Thymus (tissue), 11 donors: ENCODE measurements at regions not wholly inside any gene's neighbourhood (a gene's known extent, or its start where the extent isn't known, plus 50 kb on each side); places are given as distances from the start of the nearest gene placed in this dataset.
A peak's percentile ranks its signal among the peaks of the same experiment; 100 is the strongest.
"Not testable (repeated sequence)": the region's sequence is repeated elsewhere in the genome, so short reads cannot be mapped to it uniquely, and the experiment has no call there.

ENCODE experiments used
- DNase-seq, 9 donors: peaks; one replicate each; pipeline ENCODE4 v3.0.0-alpha.2; 2013; ENCODE audit warnings: low spot score in 9 of 9, low read depth in 6 of 9, missing footprints in 1 of 9
- H3K27ac ChIP-seq, 2 donors: one replicate each; pipeline ENCODE4 v1.5.1; 2013; ENCODE audit warnings: control low read depth in 1 of 2, low read depth in 1 of 2, low read length in 1 of 2, mild to moderate bottlenecking in 1 of 2, moderate library complexity in 1 of 2
- H3K27me3 ChIP-seq, 2 donors: one replicate each; pipeline ENCODE4 v1.5.1; 2013; ENCODE audit warnings: low read length in 1 of 2; ENCODE audit not compliant: control insufficient read depth in 2 of 2, insufficient read depth in 1 of 2
- H3K36me3 ChIP-seq, 2 donors: one replicate each; pipeline ENCODE4 v1.5.1; 2013; ENCODE audit warnings: low read length in 1 of 2, mild to moderate bottlenecking in 1 of 2, moderate library complexity in 1 of 2; ENCODE audit not compliant: control insufficient read depth in 2 of 2, insufficient read depth in 2 of 2
- H3K4me1 ChIP-seq, 2 donors: one replicate each; pipeline ENCODE4 v1.5.1; 2013; ENCODE audit warnings: low read length in 2 of 2; ENCODE audit not compliant: control insufficient read depth in 2 of 2, insufficient read depth in 2 of 2
- H3K4me3 ChIP-seq, 2 donors: one replicate each; pipeline ENCODE4 v1.5.1; 2013; ENCODE audit warnings: low read length in 2 of 2, control low read depth in 1 of 2, mild to moderate bottlenecking in 1 of 2
- H3K9me3 ChIP-seq, 2 donors: one replicate each; pipeline ENCODE4 v1.5.1; 2013; ENCODE audit warnings: low read length in 1 of 2, mild to moderate bottlenecking in 1 of 2; ENCODE audit not compliant: control insufficient read depth in 2 of 2, insufficient read depth in 1 of 2
- WGBS: extraction: QIAGEN DNeasy Blood & Tissue Kit; methylation state at CpG from one replicate; pipeline ENCODE4 v1.1.7; 2013; 5-methylcytosine and 5-hydroxymethylcytosine counted together
- donor health status: healthy.

GRCh38 chr17:51461578-51462004, 201.2 kb downstream of the UTP18 start:
- no peak overlapping the region for H3K27ac ChIP-seq
- H3K36me3 ChIP-seq: no peaks in the 10 kb centered on the region
- H3K4me3 ChIP-seq: no peak overlapping the region
- no peaks in the 10 kb centered on the region for H3K4me1 ChIP-seq
- H3K9me3 ChIP-seq: no peaks in the 10 kb centered on the region
- 63% methylated on average over 11 of the region's 11 CpGs for WGBS
- peak in 7 of 9 donors; percentile 17 to 58 (median 28) for DNase-seq
- H3K27me3 ChIP-seq: no peaks in the 10 kb centered on the region

GRCh38 chr17:51463353-51463752, 203.0 kb downstream of the UTP18 start:
- WGBS: 92% methylated on average over 8 of the region's 8 CpGs
- Histone ChIP-seq H3K36me3 (no peaks in the 10 kb centered on the region), H3K9me3 (no peaks in the 10 kb centered on the region), H3K4me1 (no peaks in the 10 kb centered on the region), H3K27me3 (no peaks in the 10 kb centered on the region), H3K27ac (no peak overlapping the region), H3K4me3 (no peak overlapping the region)
- no peak for DNase-seq

GRCh38 chr17:51467336-51467735, 207.0 kb downstream of the UTP18 start:
- no peaks in the 10 kb centered on the region for H3K27me3 ChIP-seq
- no peak overlapping the region for H3K27ac ChIP-seq
- no peak for DNase-seq
- 94% methylated on average over 1 of the region's 1 CpG for WGBS
- H3K9me3 ChIP-seq: no peaks in the 10 kb centered on the region
- H3K36me3 ChIP-seq: no peaks in the 10 kb centered on the region
- no peaks in the 10 kb centered on the region for H3K4me1 ChIP-seq
- H3K4me3 ChIP-seq: no peak overlapping the region

- 58% methylated on average over 2 of the region's 2 CpGs for WGBS
- DNase-seq: peak in 1 of 9 donors; percentile 23
- H3K27ac ChIP-seq: no peak overlapping the region
These were observed 212.4 kb downstream of the UTP18 start for GRCh38 chr17:51472670-51473205.

GRCh38 chr17:51474764-51475163, 214.4 kb downstream of the UTP18 start:
- Histone ChIP-seq H3K36me3 (no peaks in the 10 kb centered on the region), H3K9me3 (no peaks in the 10 kb centered on the region), H3K4me1 (no peaks in the 10 kb centered on the region), H3K4me3 (no peak overlapping the region), H3K27me3 (no peaks in the 10 kb centered on the region), H3K27ac (no peak overlapping the region)
- no peak for DNase-seq
- 68% methylated on average over 4 of the region's 4 CpGs for WGBS

More at GRCh38 chr17:51472670-51473205, 212.4 kb downstream of the UTP18 start:
- no peaks in the 10 kb centered on the region for H3K36me3 ChIP-seq
- H3K9me3 ChIP-seq: no peaks in the 10 kb centered on the region
- no peaks in the 10 kb centered on the region for H3K27me3 ChIP-seq
- H3K4me3 ChIP-seq: no peak overlapping the region
- no peaks in the 10 kb centered on the region for H3K4me1 ChIP-seq

GRCh38 chr17:51475730-51476129, 215.4 kb downstream of the UTP18 start:
- no peak for DNase-seq
- WGBS: 80% methylated on average over 5 of the region's 5 CpGs
- H3K4me3 ChIP-seq: no peak overlapping the region
- no peaks in the 10 kb centered on the region for H3K9me3 ChIP-seq
- H3K4me1 ChIP-seq: no peaks in the 10 kb centered on the region
- no peaks in the 10 kb centered on the region for H3K27me3 ChIP-seq
- no peaks in the 10 kb centered on the region for H3K36me3 ChIP-seq
- H3K27ac ChIP-seq: no peak overlapping the region

- Histone ChIP-seq H3K36me3 (no peaks in the 10 kb centered on the region), H3K4me1 (no peaks in the 10 kb centered on the region), H3K4me3 (no peak overlapping the region), H3K27ac (no peak overlapping the region), H3K27me3 (no peaks in the 10 kb centered on the region), H3K9me3 (no peaks in the 10 kb centered on the region)
- DNase-seq: no peak
- 78% methylated on average over 4 of the region's 4 CpGs for WGBS
These were observed 219.0 kb downstream of the UTP18 start for GRCh38 chr17:51479303-51479702.

- H3K4me3 ChIP-seq: no peak overlapping the region
- no peaks in the 10 kb centered on the region for H3K36me3 ChIP-seq
- DNase-seq: no peak
- 87% methylated on average over 2 of the region's 2 CpGs for WGBS
- H3K4me1 ChIP-seq: no peaks in the 10 kb centered on the region
- H3K27me3 ChIP-seq: no peaks in the 10 kb centered on the region
- no peak overlapping the region for H3K27ac ChIP-seq
- no peaks in the 10 kb centered on the region for H3K9me3 ChIP-seq
These were observed 221.0 kb downstream of the UTP18 start for GRCh38 chr17:51481370-51481769.

- H3K36me3 ChIP-seq, H3K4me1 ChIP-seq, H3K27ac ChIP-seq, H3K4me3 ChIP-seq, H3K9me3 ChIP-seq, DNase-seq, H3K27me3 ChIP-seq: not testable (repeated sequence)
- WGBS: no CpG with 5 or more reads among the region's 1 CpG
These were observed 221.9 kb downstream of the UTP18 start for GRCh38 chr17:51482248-51482647.

- no peaks in the 10 kb centered on the region for H3K27me3 ChIP-seq
- H3K9me3 ChIP-seq: no peaks in the 10 kb centered on the region
- WGBS: 78% methylated on average over 4 of the region's 4 CpGs
- no peak overlapping the region for H3K4me3 ChIP-seq
- H3K36me3 ChIP-seq: no peaks in the 10 kb centered on the region
- no peak for DNase-seq
- no peak overlapping the region for H3K27ac ChIP-seq
- no peaks in the 10 kb centered on the region for H3K4me1 ChIP-seq
These were observed 225.7 kb downstream of the UTP18 start for GRCh38 chr17:51486091-51486490.
